NAMALWA (cell line): ENCODE measurements at regions not wholly inside any gene's neighbourhood (a gene's known extent, or its start where the extent isn't known, plus 50 kb on each side); places are given as distances from the start of the nearest gene placed in this dataset.
A peak's percentile ranks its signal among the peaks of the same experiment; 100 is the strongest.

Experiments used
- DNase-seq: peaks from one replicate; pipeline ENCODE4 v3.0.0-alpha.2; 2015; ENCODE audit warnings: low spot score

DNA sequence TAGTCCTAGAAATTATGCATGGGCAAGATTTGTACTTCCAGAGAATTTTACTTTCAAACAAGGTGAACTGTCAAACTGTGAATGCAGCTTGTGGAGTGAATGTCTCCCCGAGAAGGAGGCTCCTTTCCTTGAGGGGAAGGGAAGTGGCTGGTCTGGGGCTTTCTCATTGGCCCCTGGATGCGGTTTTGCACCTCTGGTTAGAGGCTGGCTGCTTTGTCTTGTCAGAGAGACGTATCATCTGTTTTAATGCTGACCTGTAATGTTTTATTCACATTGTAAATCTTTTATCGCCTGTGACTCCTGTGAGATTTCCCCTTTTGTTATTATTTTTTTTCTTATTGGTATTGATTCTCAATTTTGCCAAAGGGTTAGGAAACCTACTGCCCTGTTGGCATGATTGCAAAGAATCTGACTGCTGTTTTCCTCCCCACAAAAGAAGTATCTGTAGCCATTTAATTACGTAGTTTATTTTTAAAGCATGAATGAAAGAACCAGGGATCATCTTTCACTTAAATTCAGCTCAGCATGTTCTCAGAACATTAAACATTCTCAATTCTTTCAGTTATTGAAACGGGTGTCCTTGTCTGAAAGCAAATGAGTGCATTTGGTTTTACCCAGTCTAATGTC, 238.3 kb upstream of the NFE2L3 start:
- no peak for DNase-seq

DNA sequence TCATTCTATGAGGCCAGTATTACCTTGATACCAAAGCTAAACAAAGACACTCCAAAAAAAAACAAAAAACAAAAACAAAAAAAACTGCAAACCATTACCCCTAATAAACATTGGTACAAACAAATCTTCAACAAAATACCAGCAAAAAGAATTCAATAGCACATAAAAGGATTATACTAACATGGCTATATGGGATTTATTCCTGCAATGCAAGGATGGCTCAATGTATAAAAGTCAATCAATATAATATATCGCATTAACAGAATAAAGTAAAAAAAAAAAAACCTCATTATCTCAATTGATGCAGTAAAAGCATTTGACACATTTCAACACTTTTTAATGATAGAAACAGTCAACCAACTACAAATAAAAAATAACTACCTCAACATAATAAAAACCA, 233.3 kb upstream of the NFE2L3 start:
- no peak for DNase-seq

DNA sequence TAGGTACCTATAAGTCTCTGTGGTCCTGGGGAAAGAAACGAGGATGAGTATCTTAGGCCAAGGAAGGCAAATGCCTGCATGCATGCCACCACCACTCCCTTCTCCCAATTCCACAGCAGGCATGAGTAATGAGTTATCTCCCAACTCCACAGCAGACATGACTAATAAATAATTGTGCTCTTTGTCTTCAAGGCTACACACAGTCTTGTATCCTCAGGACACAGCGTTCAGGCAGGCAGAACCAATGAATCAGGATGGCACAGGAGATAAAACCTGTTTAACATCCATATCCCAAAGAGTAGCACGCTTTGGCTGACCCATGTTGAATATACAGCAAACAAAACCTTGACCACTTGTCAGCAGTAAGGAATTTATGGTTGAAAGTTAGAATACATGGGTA, 229.7 kb upstream of the NFE2L3 start:
- no peak for DNase-seq

GRCh38 chr7:25923741-25924460, 228.1 kb upstream of the NFE2L3 start:
- no peak for DNase-seq

GRCh38 chr7:25926009-25926408, 226.0 kb upstream of the NFE2L3 start:
- no peak for DNase-seq

GRCh38 chr7:25926451-25926850, 225.5 kb upstream of the NFE2L3 start:
- no peak for DNase-seq

DNA sequence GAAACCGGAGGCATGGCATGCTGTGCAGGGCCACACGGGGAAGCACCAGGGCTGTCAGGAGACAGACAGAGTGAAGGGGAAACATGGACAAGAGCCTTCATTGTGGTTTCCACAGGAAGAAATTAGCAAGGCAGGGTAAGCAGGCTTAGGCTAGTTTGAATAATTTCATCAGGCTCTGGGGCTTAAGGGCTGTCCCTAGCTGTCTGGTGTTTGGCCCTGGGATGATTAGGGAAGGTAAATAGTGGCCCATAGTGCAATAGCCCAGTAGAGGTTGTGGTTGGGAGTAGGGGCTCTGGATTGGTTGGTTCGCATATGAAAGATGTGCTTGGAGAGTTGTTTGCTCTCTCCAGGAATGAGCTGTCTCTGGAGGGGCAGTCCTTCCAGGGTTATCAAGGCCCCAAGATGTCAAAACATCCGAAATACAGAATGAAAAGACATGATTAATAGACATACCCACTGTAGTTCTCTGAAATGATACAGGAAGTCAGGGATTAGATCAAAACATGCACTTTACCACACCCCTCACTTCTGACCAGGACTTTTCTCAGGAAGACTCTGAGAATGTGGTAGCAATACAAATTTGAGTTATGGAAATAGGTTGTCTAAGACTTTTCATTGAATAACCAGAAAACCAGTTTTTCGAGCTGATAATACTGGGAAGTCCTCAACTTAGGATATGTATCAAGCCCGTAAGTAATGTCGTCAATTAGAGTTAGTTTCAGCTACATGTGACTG, 224.9 kb upstream of the NFE2L3 start:
- no peak for DNase-seq

DNA sequence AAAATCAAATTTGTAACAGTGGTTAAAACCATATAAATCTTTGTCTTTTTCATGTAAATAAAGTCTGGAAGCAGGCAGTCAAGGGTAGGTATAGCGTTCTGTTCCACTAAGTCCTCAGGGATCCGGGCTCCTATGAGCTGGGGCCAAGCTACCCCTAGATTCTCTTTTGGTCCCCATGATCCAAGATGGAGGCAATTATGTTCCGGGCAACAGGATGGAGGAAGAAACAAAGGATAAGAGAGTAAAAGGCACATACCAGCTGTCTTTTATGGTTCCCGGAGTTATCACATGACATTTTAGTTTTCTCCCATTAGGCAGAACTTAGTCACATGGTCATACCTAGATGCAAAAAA, 224.4 kb upstream of the NFE2L3 start:
- DNase-seq = no peak

- no peak for DNase-seq
Measured at GRCh38 chr7:25928549-25929330, 223.3 kb upstream of the NFE2L3 start.

- no peak for DNase-seq
Measured at GRCh38 chr7:25929448-25929847, 222.6 kb upstream of the NFE2L3 start.

GRCh38 chr7:25930492-25931048, 221.4 kb upstream of the NFE2L3 start:
- no peak for DNase-seq

GRCh38 chr7:25931156-25931555, 220.8 kb upstream of the NFE2L3 start:
- DNase-seq = no peak

GRCh38 chr7:25933921-25934320, 218.1 kb upstream of the NFE2L3 start:
- no peak for DNase-seq

DNA sequence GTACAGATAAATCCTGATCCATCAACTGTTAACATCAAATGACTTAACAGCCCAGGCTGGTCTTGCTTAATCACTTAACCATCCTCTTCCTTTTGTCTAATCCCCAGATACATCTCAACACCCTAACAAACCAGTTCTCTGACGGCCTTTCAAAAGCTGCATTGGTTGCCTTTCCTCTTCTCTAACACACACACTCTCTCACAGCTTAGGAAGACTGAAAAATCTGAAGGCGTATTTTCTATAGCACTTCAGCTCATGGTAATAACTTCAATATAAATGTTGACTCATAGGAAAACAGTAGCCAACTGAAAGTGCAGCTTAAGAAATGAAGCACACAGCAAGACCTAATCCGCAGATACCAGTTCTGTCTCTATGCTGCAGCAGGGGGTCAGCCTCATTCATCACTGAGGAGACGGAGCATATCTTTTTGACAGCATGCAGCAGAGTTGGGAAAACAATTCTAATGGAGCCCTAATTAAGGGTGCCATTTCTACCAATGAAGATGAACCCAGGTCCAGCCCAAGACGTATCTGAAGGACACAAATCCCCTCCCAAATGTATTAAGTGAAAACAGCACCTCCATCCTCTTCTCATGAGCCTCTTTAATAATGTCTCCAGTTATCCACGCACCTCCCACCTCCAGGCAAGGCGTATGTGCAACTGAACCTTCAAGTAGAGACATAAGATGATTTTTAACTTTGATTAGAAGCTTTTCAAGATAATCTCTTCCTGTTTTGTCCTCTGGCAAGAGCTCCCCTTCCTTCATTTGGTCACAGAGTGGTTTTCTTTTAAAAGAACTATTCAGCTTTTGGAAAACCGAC, 211.7 kb upstream of the NFE2L3 start:
- no peak for DNase-seq

GRCh38 chr7:25944777-25945515, 207.1 kb upstream of the NFE2L3 start:
- no peak for DNase-seq

- DNase-seq = no peak
Measured at GRCh38 chr7:25945608-25946007, 206.4 kb upstream of the NFE2L3 start.

GRCh38 chr7:25946181-25946580, 205.8 kb upstream of the NFE2L3 start:
- no peak for DNase-seq

- DNase-seq = no peak
Measured at GRCh38 chr7:25947669-25948516, 204.1 kb upstream of the NFE2L3 start.

DNA sequence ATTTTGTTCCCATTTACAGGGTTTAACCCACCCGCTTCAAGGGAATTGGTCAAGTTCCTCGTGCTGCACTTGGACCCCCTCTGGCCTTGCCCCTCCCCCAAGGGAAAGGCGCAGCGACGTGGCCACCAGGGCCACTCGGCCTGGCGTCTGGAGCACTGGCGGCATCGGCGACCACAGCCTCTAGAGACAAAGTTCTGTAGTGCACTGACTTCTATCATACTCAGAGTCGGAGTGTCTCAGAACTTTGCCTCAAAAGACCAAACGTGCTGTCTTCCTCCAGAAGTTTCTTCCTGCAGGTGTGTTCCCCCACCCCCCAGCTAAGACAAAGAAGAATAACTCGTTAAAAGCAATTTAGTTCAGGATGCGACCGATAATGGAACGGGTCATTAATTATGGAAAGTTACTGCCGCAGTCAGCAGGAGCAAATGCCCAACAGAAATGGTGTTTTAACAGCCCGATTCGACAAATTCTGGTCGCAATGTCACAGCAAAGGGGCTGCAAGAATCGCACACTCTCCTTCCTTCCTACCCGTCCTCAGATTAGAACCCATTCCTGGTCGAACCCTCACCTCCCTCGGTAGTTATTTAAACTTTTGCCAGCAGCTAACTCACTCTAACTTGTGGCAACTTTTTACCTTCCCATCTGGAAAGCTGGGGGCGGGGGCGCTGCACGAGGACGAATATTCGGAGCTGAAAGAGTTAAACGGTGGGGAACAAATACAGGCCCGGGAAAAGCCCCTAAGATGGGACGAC, 202.1 kb upstream of the NFE2L3 start:
- DNase-seq = peak; percentile 52
